Mesothelial cell of epicardium (in vitro differentiated cells): ENCODE measurements at regions not wholly inside any gene's neighbourhood (a gene's known extent, or its start where the extent isn't known, plus 50 kb on each side); places are given as distances from the start of the nearest gene placed in this dataset.

Experiments used
- DNase-seq, 2 experiments: peaks; one replicate each; pipeline ENCODE4 v3.0.0; 2021; ENCODE audit warnings: low spot score in 2 of 2; ENCODE audit not compliant: unreplicated experiment in 2 of 2
- H3K27ac Mint-ChIP-seq: 2 replicates; pipeline ENCODE4 v1.8.0; 2021; ENCODE audit warnings: mixed read lengths
- H3K27me3 Mint-ChIP-seq: 2 replicates; pipeline ENCODE4 v1.8.0; 2021; ENCODE audit warnings: low read depth, mixed read lengths
- H3K36me3 Mint-ChIP-seq: 2 replicates; pipeline ENCODE4 v1.8.0; 2021; ENCODE audit warnings: mixed read lengths
- H3K4me1 Mint-ChIP-seq: 2 replicates; pipeline ENCODE4 v1.8.0; 2021; ENCODE audit warnings: mixed read lengths
- H3K4me3 Mint-ChIP-seq: 2 replicates; pipeline ENCODE4 v1.8.0; 2021; ENCODE audit warnings: mild to moderate bottlenecking, moderate library complexity, mixed read lengths
- H3K9me3 Mint-ChIP-seq: 2 replicates; pipeline ENCODE4 v1.8.0; 2021; ENCODE audit warnings: mixed read lengths
- TF ChIP-seq, protein P1 (sequence below): fragments of 200-600 bp; sonication (generic); IDR thresholded peaks from one replicate; pipeline ENCODE4 v1.5.0; 2021; ENCODE audit warnings: antibody characterized with exemption; ENCODE audit not compliant: unreplicated experiment

DNA sequence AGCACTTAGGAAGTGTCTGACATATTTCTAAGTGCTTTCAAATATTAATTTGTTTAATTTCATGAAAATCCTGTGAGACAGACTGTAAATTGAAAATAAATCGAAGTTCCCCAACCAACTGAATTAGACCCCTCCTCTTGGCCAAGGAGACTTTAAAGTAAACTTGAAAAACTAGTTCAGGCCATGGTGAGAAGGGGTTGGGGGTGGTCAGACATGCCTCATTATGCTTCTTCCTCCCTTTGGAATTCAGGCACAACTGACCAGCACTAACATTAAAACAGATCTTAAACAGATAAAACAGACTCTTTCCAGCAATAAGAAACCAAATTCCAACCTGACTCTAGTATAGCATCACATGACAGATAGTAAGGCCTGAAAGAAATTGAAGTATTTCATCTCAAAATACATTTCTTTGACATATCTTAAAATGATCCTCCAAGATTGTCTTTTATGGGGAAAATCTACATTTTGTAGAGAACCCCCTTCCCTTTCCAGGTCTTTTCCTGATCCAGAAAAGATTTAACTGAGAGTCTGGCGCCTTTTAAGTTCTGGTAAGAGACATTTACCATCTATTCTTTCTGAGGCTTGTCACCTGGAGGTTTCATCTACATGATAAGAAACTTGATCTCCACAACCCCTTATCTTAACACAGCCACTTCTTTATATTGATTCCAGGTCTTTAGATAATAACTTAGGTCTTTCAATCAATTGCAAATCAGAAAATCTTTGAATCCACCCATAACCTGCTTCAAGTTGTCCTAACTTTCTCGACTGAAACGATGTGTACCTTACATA is 336.5 kb downstream of the PCDH20 start:
- Mint-ChIP-seq H3K4me3 (no peak overlapping the region), H3K36me3 (no peaks in the 10 kb centered on the region), H3K4me1 (peaks cover 3% of the 10 kb centered on the region), H3K9me3 (peaks cover 12% of the 10 kb centered on the region), H3K27me3 (no peaks in the 10 kb centered on the region), H3K27ac (peak overlapping the region; percentile 22)
- no peak for DNase-seq
- TF ChIP-seq, protein P1, sequence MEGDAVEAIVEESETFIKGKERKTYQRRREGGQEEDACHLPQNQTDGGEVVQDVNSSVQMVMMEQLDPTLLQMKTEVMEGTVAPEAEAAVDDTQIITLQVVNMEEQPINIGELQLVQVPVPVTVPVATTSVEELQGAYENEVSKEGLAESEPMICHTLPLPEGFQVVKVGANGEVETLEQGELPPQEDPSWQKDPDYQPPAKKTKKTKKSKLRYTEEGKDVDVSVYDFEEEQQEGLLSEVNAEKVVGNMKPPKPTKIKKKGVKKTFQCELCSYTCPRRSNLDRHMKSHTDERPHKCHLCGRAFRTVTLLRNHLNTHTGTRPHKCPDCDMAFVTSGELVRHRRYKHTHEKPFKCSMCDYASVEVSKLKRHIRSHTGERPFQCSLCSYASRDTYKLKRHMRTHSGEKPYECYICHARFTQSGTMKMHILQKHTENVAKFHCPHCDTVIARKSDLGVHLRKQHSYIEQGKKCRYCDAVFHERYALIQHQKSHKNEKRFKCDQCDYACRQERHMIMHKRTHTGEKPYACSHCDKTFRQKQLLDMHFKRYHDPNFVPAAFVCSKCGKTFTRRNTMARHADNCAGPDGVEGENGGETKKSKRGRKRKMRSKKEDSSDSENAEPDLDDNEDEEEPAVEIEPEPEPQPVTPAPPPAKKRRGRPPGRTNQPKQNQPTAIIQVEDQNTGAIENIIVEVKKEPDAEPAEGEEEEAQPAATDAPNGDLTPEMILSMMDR = no peak

DNA sequence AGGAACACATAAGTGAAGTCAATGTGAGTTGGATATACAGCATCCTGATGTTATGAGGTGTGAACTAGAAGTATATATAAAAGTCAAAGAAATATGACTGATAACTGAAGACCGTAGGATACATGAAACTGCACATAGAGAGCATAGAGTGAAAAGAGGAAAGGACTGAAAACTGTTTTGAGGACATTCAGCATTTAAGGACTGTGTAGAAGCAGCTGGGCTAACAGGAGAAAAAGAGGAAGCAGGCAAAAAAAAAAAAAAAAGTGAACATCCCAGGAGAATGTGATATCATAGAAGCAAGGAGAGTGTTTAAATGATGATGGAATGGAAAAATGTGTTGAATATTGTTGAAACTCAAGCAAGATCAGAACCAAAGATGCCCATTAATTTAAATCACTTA is 363.5 kb downstream of the PCDH20 start:
- TF ChIP-seq, protein P1 = no peak
- Mint-ChIP-seq H3K4me1 (peaks cover 1% of the 10 kb centered on the region), H3K9me3 (no peaks in the 10 kb centered on the region), H3K27me3 (no peaks in the 10 kb centered on the region), H3K36me3 (no peaks in the 10 kb centered on the region), H3K27ac (no peak overlapping the region), H3K4me3 (no peak overlapping the region)
- DNase-seq = no peak

- TF ChIP-seq, protein P1 = no peak
- Mint-ChIP-seq H3K9me3 (no peaks in the 10 kb centered on the region), H3K36me3 (no peaks in the 10 kb centered on the region), H3K4me3 (no peak overlapping the region), H3K4me1 (peaks cover 6% of the 10 kb centered on the region), H3K27ac (no peak overlapping the region), H3K27me3 (no peaks in the 10 kb centered on the region)
- DNase-seq = no peak
Measured at GRCh38 chr13:61045251-61045650, 370.4 kb downstream of the PCDH20 start.

DNA sequence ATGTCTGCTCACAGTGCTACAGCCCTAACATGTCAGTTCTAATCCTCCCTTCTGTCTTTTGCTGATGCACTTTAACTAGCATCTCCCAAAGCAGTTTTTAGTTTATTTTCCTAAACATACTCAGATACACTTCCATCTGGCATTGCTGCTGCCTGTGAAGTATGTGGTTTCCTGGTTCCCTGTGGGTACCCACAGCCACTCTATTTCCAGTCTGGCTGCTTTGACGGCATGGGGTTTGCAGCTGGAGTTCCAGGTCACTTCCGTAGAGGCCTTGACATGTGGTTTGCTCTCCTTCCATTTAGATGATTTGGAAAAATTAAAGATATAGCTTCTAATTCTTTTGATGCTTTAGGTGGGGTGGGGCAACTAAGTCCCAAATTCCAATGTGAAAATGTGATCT is 375.5 kb downstream of the PCDH20 start:
- TF ChIP-seq, protein P1 = no peak
- H3K4me3 Mint-ChIP-seq = no peak overlapping the region
- H3K27me3 Mint-ChIP-seq = no peaks in the 10 kb centered on the region
- no peak overlapping the region for H3K27ac Mint-ChIP-seq
- no peaks in the 10 kb centered on the region for H3K4me1 Mint-ChIP-seq
- no peaks in the 10 kb centered on the region for H3K9me3 Mint-ChIP-seq
- DNase-seq = no peak
- no peaks in the 10 kb centered on the region for H3K36me3 Mint-ChIP-seq

DNA sequence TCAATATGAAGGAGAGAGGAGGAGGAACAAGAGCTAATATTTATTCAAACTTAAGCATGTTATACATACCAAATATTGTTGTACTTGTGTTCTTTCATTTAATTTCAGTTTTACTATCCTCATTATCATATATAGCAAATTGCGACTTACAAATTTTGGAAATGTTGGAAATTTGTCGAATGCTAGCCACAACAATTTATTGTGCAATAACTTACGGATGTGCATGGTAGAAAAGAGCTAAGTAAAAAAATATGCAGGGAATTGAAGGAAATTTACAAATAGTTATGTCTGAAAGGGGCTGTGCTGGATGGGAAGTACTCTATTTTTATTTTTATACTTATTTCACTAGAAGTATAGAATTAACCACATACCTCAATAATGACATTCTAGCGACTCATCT is 376.3 kb downstream of the PCDH20 start:
- no peaks in the 10 kb centered on the region for H3K36me3 Mint-ChIP-seq
- H3K4me1 Mint-ChIP-seq = no peaks in the 10 kb centered on the region
- no peaks in the 10 kb centered on the region for H3K9me3 Mint-ChIP-seq
- TF ChIP-seq, protein P1 = no peak
- no peak for DNase-seq
- no peaks in the 10 kb centered on the region for H3K27me3 Mint-ChIP-seq
- no peak overlapping the region for H3K4me3 Mint-ChIP-seq
- no peak overlapping the region for H3K27ac Mint-ChIP-seq
